Tibial nerve (tissue), 4 donors: ENCODE measurements at regions not wholly inside any gene's neighbourhood (a gene's known extent, or its start where the extent isn't known, plus 50 kb on each side); places are given as distances from the start of the nearest gene placed in this dataset.

Source experiments
- DNase-seq, 2 donors: peaks; one replicate each; pipeline ENCODE4 v3.0.0-alpha.2; 2019; ENCODE audit warnings: low spot score in 2 of 2
- H3K27ac ChIP-seq, 4 donors: fragments of 200-600 bp; sonication (generic) in 3 of 4; one replicate each; pipeline ENCODE4 v1.5.1; 2017 to 2019; ENCODE audit warnings: mild to moderate bottlenecking in 1 of 4
- H3K27me3 ChIP-seq, 2 donors: fragments of 200-600 bp; sonication (generic) in 1 of 2; one replicate each; pipeline versions ENCODE4 v1.5.1 to v1.6.0; 2017 to 2019
- H3K36me3 ChIP-seq, 3 donors: fragments of 200-600 bp; sonication (generic); one replicate each; pipeline ENCODE4 v1.5.1; 2018 to 2019
- H3K4me1 ChIP-seq, 4 donors: fragments of 200-600 bp; sonication (generic) in 3 of 4; one replicate each; pipeline ENCODE4 v1.5.1; 2017 to 2019
- H3K4me3 ChIP-seq, 4 donors: fragments of 200-600 bp; sonication (generic) in 3 of 4; one replicate each; pipeline ENCODE4 v1.5.1; 2017 to 2019; ENCODE audit warnings: mild to moderate bottlenecking in 1 of 4, moderate library complexity in 1 of 4
- H3K9me3 ChIP-seq, 4 donors: fragments of 200-600 bp; sonication (generic) in 3 of 4; one replicate each; pipeline ENCODE4 v1.5.1; 2017 to 2019
- CTCF ChIP-seq, 5 experiments: fragments of 200-600 bp in 3 of 5; fragments of 450-650 bp in 2 of 5; sonication (generic) in 3 of 5; IDR thresholded peaks; one replicate each; pipeline ENCODE4 v1.5.1; 2016 to 2019; ENCODE audit warnings: antibody characterized with exemption in 5 of 5, mild to moderate bottlenecking in 3 of 5, moderate library complexity in 2 of 5
- EP300 ChIP-seq, 2 donors: sonication (generic); formaldehyde crosslinking; IDR thresholded peaks; one replicate each; pipeline ENCODE4 v1.6.1; 2017; ENCODE audit warnings: antibody characterized with exemption in 2 of 2, mild to moderate bottlenecking in 1 of 2
- POLR2A ChIP-seq, 2 donors: fragments of 450-650 bp; IDR thresholded peaks; one replicate each; pipeline ENCODE4 v1.6.1; 2017; ENCODE audit warnings: antibody characterized with exemption in 2 of 2, mild to moderate bottlenecking in 2 of 2, moderate library complexity in 2 of 2
- WGBS, 2 donors: methylation state at CpG; one replicate each; pipeline ENCODE4 v1.1.5; 2018; 5-methylcytosine and 5-hydroxymethylcytosine counted together

- no peak overlapping the region for H3K4me3 ChIP-seq
- WGBS, 2 donors, result 80 to 86% methylated on average over 1 of the region's 1 CpG
- H3K36me3 ChIP-seq, result no peaks in the 10 kb centered on the region
- no peaks in the 10 kb centered on the region for H3K4me1 ChIP-seq
- DNase-seq, result no peak
- H3K9me3 ChIP-seq, result no peaks in the 10 kb centered on the region
- no peak for TF ChIP-seq CTCF (IDR thresholded peaks at IDR 0.05)
- TF ChIP-seq POLR2A (IDR thresholded peaks at IDR 0.05), result no peak
- no peak for TF ChIP-seq EP300 (IDR thresholded peaks at IDR 0.05)
- H3K27me3 ChIP-seq, result no peaks in the 10 kb centered on the region
- no peak overlapping the region for H3K27ac ChIP-seq
These were observed 135.8 kb upstream of the PBX1 start for GRCh38 chr1:164423136-164423535.

- no peaks in the 10 kb centered on the region for H3K36me3 ChIP-seq
These were observed 125.7 kb upstream of the PBX1 start for GRCh38 chr1:164433141-164433817.

GRCh38 chr1:164433818-164434170 lies 125.2 kb upstream of the PBX1 start:
- H3K36me3 ChIP-seq, result no peaks in the 10 kb centered on the region
- TF ChIP-seq POLR2A (IDR thresholded peaks at IDR 0.05) (no peak), CTCF (IDR thresholded peaks at IDR 0.05) (no peak), EP300 (IDR thresholded peaks at IDR 0.05) (no peak)
- no peaks in the 10 kb centered on the region for H3K27me3 ChIP-seq
- no peak for DNase-seq
- no peak overlapping the region for H3K27ac ChIP-seq
- H3K4me1 ChIP-seq, result no peaks in the 10 kb centered on the region
- H3K4me3 ChIP-seq, result no peak overlapping the region
- H3K9me3 ChIP-seq, result no peaks in the 10 kb centered on the region
- 75 to 80% methylated on average over 1 of the region's 1 CpG for WGBS, 2 donors

More at GRCh38 chr1:164433141-164433817, 125.7 kb upstream of the PBX1 start:
- Histone ChIP-seq H3K27ac (no peak overlapping the region), H3K4me3 (no peak overlapping the region), H3K27me3 (no peaks in the 10 kb centered on the region), H3K9me3 (no peaks in the 10 kb centered on the region), H3K4me1 (no peaks in the 10 kb centered on the region)
- WGBS, 2 donors, result 80 to 83% methylated on average over 3 of the region's 3 CpGs
- DNase-seq, result no peak
- TF ChIP-seq EP300 (IDR thresholded peaks at IDR 0.05) (no peak), CTCF (IDR thresholded peaks at IDR 0.05) (no peak), POLR2A (IDR thresholded peaks at IDR 0.05) (no peak)

- H3K27me3 ChIP-seq, result no peaks in the 10 kb centered on the region
- H3K27ac ChIP-seq, result no peak overlapping the region
These were observed 118.8 kb upstream of the PBX1 start for GRCh38 chr1:164440232-164440631.

More at GRCh38 chr1:164440232-164440631, 118.8 kb upstream of the PBX1 start:
- WGBS, 2 donors, result 40 to 46% methylated on average over 1 of the region's 1 CpG
- Histone ChIP-seq H3K36me3 (no peaks in the 10 kb centered on the region), H3K4me3 (no peak overlapping the region), H3K4me1 (peaks cover 0 to 12% (median 0%) of the 10 kb centered on the region in 4 donors), H3K9me3 (no peaks in the 10 kb centered on the region)
- no peak for DNase-seq
- no peak for TF ChIP-seq POLR2A (IDR thresholded peaks at IDR 0.05)
- no peak for TF ChIP-seq EP300 (IDR thresholded peaks at IDR 0.05)
- peak; percentile 6 to 55 (median 21) for TF ChIP-seq CTCF (IDR thresholded peaks at IDR 0.05)
